ENCODE measurements at regions not wholly inside any gene's neighbourhood (a gene's known extent, or its start where the extent isn't known, plus 50 kb on each side); places are given as distances from the start of the nearest gene placed in this dataset.

GRCh38 chr5:60256546-60256945, 363.0 kb upstream of the PDE4D start:
- Histone ChIP-seq H2AFZ (ENCODE audit: low read length) (no peak overlapping the region), H3K27ac (ENCODE audit: extremely low read length, insufficient read depth, low read length) (no peak overlapping the region), H3K27me3 (ENCODE audit: control insufficient read depth in 1 of 2, insufficient read depth in 2 of 2, low read length in 2 of 2) (no peaks in the 10 kb centered on the region), H3K36me3 (replicated peaks in 1 of 2; ENCODE audit: control insufficient read depth in 1 of 2, insufficient read depth in 2 of 2, low read length in 2 of 2) (no peaks in the 10 kb centered on the region), H3K9me3 (ENCODE audit: low read length) (no peaks in the 10 kb centered on the region), H4K20me1 (ENCODE audit: insufficient read depth, low read length) (no peaks in the 10 kb centered on the region), H3K9ac (ENCODE audit: insufficient read depth, low read depth, low read length) (no peak overlapping the region), H3K4me1 (ENCODE audit: insufficient read depth, low read length) (peaks cover 13% of the 10 kb centered on the region), H3K79me2 (ENCODE audit: insufficient read depth, low read length) (no peaks in the 10 kb centered on the region), H3K4me3 (replicated peaks in 1 of 3; ENCODE audit: insufficient read depth in 1 of 3, low read depth in 2 of 3, low read length in 3 of 3) (no peak overlapping the region), H3K4me2 (ENCODE audit: low read depth, low read length) (no peak overlapping the region)
- 88% methylated on average over 2 of the region's 2 CpGs for WGBS (ENCODE audit: low lambda C conversion rate)
- intact Hi-C loops (cut with micrococcal nuclease; ENCODE audit: unreplicated experiment) (loop anchor here (5.0 kb wide), 1 partner anchor 384 kb away; no protein-coding TSS in a partner anchor), in situ Hi-C loops (cut with HindIII; ENCODE audit: extremely low pct_ligation_motif_present, low pct_unique_long_range_greater_than_20kb) (loop anchor here (25.0 kb wide), 1 partner anchor 869 kb away; no protein-coding TSS in a partner anchor)
- BruUV-seq (replicated peaks), result no TSS peak
- no peak for TF ChIP-seq ZNF781 (CRISPR knock-in tag; IDR thresholded peaks at IDR 0.05; ENCODE audit: borderline replicate concordance, not compliant biosample characterization)
- no peak for TF ChIP-seq CBX5 (CRISPR knock-in tag; IDR thresholded peaks at IDR 0.05; ENCODE audit: borderline replicate concordance)
- no peak for TF ChIP-seq SSRP1 (CRISPR knock-in tag; IDR thresholded peaks at IDR 0.05)
- TF ChIP-seq KLF16 (CRISPR knock-in tag; IDR thresholded peaks at IDR 0.05), result no peak
- no peak for TF ChIP-seq NPAS2 (CRISPR knock-in tag; IDR thresholded peaks at IDR 0.05; ENCODE audit: borderline replicate concordance)
- no peak for TF ChIP-seq MED8 (CRISPR knock-in tag; IDR thresholded peaks at IDR 0.05; ENCODE audit: insufficient replicate concordance)
- no peak for TF ChIP-seq KDM5B (CRISPR knock-in tag; IDR thresholded peaks at IDR 0.05; ENCODE audit: borderline replicate concordance)
- TF ChIP-seq KLF13 (CRISPR knock-in tag; IDR thresholded peaks at IDR 0.05), result no peak
- TF ChIP-seq ZNF382 (CRISPR knock-in tag; IDR thresholded peaks at IDR 0.05; ENCODE audit: borderline replicate concordance), result no peak
- TF ChIP-seq HNF1B (CRISPR knock-in tag; IDR thresholded peaks at IDR 0.05), result no peak
- no peak for TF ChIP-seq ISL2 (CRISPR knock-in tag; IDR thresholded peaks at IDR 0.05)
- no peak for TF ChIP-seq KMT2A (CRISPR knock-in tag; IDR thresholded peaks at IDR 0.05)
- no peak for TF ChIP-seq ZNF569 (CRISPR knock-in tag; IDR thresholded peaks at IDR 0.05; ENCODE audit: borderline replicate concordance)
- TF ChIP-seq KLF12 (CRISPR knock-in tag; IDR thresholded peaks at IDR 0.05; ENCODE audit: borderline replicate concordance), result no peak
- TF ChIP-seq E2F1 (CRISPR knock-in tag; IDR thresholded peaks at IDR 0.05), result no peak
- TF ChIP-seq STAT5B (CRISPR knock-in tag; IDR thresholded peaks at IDR 0.05), result no peak
- TF ChIP-seq ZNF503 (CRISPR knock-in tag; IDR thresholded peaks at IDR 0.05), result no peak
- TF ChIP-seq RCOR2 (CRISPR knock-in tag; IDR thresholded peaks at IDR 0.05), result no peak
- ChIA-PET POLR2A (no interaction called here), CTCF (ENCODE audit: low intra/inter-chr PET ratio, low total read pairs) (no interaction called here)
- ATAC-seq (no peak), DNase-seq (ENCODE audit: low spot score) (no peak), FAIRE-seq (no peak)
